Spinal cord (tissue), 9 donors: ENCODE measurements at regions not wholly inside any gene's neighbourhood (a gene's known extent, or its start where the extent isn't known, plus 50 kb on each side); places are given as distances from the start of the nearest gene placed in this dataset.

Source experiments
- DNase-seq, 6 donors: peaks; one replicate each; pipeline versions ENCODE4 v3.0.0 to v3.0.0-alpha.2; 2013 to 2015; ENCODE audit warnings: low spot score in 6 of 6, low read depth in 4 of 6
- H3K27ac ChIP-seq: one replicate; pipeline ENCODE4 v1.5.1; 2013; ENCODE audit warnings: low read depth, low read length, control low read depth
- H3K27me3 ChIP-seq: one replicate; pipeline ENCODE4 v1.6.1; 2013; ENCODE audit warnings: low read length; ENCODE audit not compliant: control insufficient read depth, insufficient read depth
- H3K36me3 ChIP-seq: one replicate; pipeline ENCODE4 v1.6.1; 2013; ENCODE audit warnings: low read length; ENCODE audit not compliant: control insufficient read depth, insufficient read depth
- H3K4me1 ChIP-seq: one replicate; pipeline ENCODE4 v1.6.1; 2013; ENCODE audit warnings: low read length; ENCODE audit not compliant: control insufficient read depth, insufficient read depth
- H3K4me3 ChIP-seq: one replicate; pipeline ENCODE4 v1.5.1; 2013; ENCODE audit warnings: low read depth, low read length, control low read depth
- H3K9me3 ChIP-seq: one replicate; pipeline ENCODE4 v1.6.1; 2013; ENCODE audit warnings: low read length; ENCODE audit not compliant: control insufficient read depth, insufficient read depth
- WGBS: methylation state at CpG from one replicate; pipeline ENCODE4 v1.1.5; 2013; ENCODE audit warnings: missing lambda C conversion rate; ENCODE audit not compliant: insufficient coverage; 5-methylcytosine and 5-hydroxymethylcytosine counted together
- donor health status: healthy.

DNA sequence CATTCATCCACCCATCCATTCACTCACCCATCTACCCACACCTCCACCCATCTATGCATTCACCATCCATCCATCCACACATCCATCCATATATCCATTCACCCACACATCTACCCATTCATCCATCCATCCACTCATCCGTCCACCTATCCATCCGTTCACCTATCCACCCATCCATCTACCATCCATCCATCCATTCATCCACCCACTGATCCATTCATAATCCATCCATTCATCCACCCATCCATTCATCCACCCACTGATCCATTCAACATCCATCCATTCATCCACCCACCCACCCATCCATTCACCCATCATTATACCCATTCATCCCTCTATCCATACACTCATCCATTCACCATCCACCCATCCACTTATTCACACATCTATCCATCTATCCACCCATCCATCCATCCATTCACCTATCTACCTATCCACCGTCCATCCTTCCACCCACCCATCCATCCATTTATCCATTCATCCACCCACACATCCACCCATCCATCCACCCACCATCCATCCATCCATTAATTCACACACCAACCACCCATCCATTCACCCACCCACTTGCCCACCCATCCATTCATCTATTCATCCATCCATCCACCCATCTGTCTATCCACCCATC is 336.5 kb upstream of the IRX4 start:
- H3K9me3 ChIP-seq: no peaks in the 10 kb centered on the region
- H3K27ac ChIP-seq: no peak overlapping the region
- H3K4me3 ChIP-seq: no peak overlapping the region
- no peak for DNase-seq
- peaks cover 20% of the 10 kb centered on the region for H3K27me3 ChIP-seq
- H3K4me1 ChIP-seq: peaks cover 8% of the 10 kb centered on the region
- WGBS: 94% methylated on average over 3 of the region's 3 CpGs
- H3K36me3 ChIP-seq: no peaks in the 10 kb centered on the region

DNA sequence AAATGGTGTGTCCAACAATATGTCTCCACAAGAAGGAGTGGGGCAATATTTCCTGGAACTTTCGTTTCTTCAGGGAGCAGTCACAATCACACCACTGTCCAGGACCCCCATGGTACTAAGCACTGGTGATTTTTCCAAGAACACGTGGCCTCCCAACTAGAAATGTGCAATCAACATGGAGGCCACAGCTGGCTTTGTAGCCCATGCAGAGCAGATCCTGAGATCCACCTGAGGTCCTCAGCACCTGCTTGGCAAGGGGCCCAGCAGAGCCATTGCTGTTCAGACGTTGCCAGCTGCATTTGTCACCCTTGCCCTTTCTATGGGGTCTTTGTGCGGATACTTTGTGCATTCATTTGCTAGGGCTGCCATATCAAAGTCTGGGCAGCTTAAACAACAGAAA is 334.5 kb upstream of the IRX4 start:
- H3K27me3 ChIP-seq: peaks cover 13% of the 10 kb centered on the region
- DNase-seq: no peak
- peaks cover 2% of the 10 kb centered on the region for H3K4me1 ChIP-seq
- no peaks in the 10 kb centered on the region for H3K36me3 ChIP-seq
- WGBS: 78% methylated on average over 4 of the region's 4 CpGs
- H3K27ac ChIP-seq: no peak overlapping the region
- no peaks in the 10 kb centered on the region for H3K9me3 ChIP-seq
- H3K4me3 ChIP-seq: no peak overlapping the region

DNA sequence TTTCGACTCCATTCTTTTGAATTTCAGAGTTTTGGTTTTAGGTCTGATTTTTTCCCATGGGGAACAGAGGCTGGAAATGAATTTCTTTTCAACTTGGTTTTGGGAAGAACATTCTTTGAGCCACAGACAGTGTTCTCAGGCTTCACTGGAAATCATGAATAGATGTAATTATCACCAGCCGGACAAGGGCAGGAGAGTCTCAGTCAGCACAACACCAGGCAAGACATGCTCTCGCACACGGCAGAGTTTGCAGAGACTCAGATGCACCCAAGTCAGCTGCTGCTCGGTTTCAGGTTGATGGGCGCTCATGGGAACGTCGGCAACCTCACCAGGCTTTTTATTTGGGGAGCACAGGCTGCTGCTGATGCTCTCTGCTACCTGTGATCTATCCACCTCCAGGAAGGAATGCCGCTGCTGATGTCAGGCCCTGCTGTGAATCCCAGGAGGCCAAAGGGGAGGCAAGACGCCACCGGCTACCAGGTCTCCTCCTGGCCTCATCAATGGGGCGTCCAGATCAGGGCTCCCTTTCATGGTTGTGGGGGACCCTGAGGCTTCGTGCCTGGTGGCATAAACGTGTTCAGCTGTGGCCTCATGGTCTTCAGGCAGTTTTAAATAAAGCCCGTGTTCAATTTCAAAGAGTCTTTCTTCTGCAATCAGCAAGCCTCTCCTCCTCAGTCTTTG is 332.3 kb upstream of the IRX4 start:
- Histone ChIP-seq H3K4me3 (no peak overlapping the region), H3K36me3 (no peaks in the 10 kb centered on the region), H3K27me3 (peaks cover 10% of the 10 kb centered on the region), H3K4me1 (no peaks in the 10 kb centered on the region), H3K9me3 (no peaks in the 10 kb centered on the region), H3K27ac (no peak overlapping the region)
- WGBS: 43% methylated on average over 14 of the region's 15 CpGs
- DNase-seq: peak in 1 of 6 donors; percentile 32

DNA sequence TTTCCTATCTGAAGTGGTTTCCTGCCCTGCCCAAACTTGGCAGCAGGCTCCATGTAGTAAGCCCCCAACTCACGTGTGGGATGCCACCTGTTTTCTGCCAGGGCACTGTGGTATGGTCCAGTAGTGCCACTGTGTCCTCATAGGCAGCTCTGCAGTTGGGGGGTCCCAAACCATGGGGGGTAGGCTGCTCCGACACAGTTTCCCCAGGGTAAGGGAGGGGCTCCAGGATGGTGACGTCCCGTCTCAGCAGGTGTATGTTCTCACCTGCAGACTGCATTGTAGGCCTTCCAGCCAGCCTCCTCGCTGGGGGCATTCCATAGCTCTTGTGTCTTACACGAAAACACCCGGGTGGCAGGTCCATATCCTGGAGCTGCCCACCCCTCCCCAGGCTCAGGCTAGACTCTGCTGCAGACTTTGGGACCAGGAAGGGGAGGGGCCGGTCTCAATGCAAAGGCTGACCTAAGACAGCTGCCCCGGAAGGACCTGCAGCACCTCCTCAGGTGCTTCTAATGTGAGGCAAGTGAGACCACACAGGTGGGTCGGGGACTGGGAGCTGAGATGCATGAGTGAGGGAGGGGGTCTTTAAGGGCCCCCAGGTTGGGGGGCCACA is 330.5 kb upstream of the IRX4 start:
- Histone ChIP-seq H3K4me3 (no peak overlapping the region), H3K9me3 (no peaks in the 10 kb centered on the region), H3K36me3 (no peaks in the 10 kb centered on the region), H3K27me3 (peaks cover 10% of the 10 kb centered on the region), H3K4me1 (no peaks in the 10 kb centered on the region), H3K27ac (no peak overlapping the region)
- no peak for DNase-seq
- WGBS: 90% methylated on average over 10 of the region's 10 CpGs

DNA sequence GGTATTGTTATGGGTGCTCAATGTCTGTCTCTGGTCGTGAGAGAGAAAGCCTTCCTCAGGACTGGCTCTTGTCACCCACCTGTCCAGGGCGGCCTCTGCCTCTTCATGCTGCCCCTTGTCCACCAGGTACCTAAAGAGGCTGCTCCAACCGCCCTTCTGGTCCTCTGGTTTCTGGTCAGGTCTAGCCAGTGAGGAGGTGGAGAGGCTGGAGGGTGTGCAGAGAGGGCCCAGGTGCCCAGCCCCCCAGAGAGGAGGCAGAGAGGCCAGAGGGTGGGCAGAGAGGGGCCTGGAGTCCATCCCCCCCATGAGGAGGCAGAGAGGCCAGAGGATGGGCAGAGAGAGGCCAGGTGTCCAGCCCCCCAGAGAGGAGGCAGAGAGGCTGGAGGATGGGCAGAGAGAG is 329.8 kb upstream of the IRX4 start:
- H3K4me1 ChIP-seq: no peaks in the 10 kb centered on the region
- H3K36me3 ChIP-seq: no peaks in the 10 kb centered on the region
- H3K4me3 ChIP-seq: no peak overlapping the region
- H3K27ac ChIP-seq: no peak overlapping the region
- DNase-seq: no peak
- peaks cover 10% of the 10 kb centered on the region for H3K27me3 ChIP-seq
- 100% methylated on average over 3 of the region's 3 CpGs for WGBS
- H3K9me3 ChIP-seq: no peaks in the 10 kb centered on the region

DNA sequence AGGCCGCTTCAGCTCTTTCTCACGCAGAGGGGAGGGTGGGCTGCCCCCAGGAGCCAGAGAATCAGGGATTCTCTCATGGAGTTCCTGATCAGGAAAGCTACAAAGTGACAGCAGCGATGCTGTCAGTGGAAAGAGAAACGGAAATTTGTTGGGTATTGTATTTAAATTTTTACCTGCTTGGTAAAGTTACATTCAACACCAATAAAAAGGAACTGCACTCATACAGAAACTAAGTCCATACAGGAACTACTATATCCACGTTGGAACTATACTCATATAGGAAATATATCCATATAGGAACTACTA is 325.5 kb upstream of the IRX4 start:
- H3K27ac ChIP-seq: no peak overlapping the region
- H3K27me3 ChIP-seq: peaks cover 14% of the 10 kb centered on the region
- DNase-seq: no peak
- 42% methylated on average over 2 of the region's 5 CpGs for WGBS
- H3K36me3 ChIP-seq: no peaks in the 10 kb centered on the region
- no peaks in the 10 kb centered on the region for H3K9me3 ChIP-seq
- peaks cover 15% of the 10 kb centered on the region for H3K4me1 ChIP-seq
- no peak overlapping the region for H3K4me3 ChIP-seq

DNA sequence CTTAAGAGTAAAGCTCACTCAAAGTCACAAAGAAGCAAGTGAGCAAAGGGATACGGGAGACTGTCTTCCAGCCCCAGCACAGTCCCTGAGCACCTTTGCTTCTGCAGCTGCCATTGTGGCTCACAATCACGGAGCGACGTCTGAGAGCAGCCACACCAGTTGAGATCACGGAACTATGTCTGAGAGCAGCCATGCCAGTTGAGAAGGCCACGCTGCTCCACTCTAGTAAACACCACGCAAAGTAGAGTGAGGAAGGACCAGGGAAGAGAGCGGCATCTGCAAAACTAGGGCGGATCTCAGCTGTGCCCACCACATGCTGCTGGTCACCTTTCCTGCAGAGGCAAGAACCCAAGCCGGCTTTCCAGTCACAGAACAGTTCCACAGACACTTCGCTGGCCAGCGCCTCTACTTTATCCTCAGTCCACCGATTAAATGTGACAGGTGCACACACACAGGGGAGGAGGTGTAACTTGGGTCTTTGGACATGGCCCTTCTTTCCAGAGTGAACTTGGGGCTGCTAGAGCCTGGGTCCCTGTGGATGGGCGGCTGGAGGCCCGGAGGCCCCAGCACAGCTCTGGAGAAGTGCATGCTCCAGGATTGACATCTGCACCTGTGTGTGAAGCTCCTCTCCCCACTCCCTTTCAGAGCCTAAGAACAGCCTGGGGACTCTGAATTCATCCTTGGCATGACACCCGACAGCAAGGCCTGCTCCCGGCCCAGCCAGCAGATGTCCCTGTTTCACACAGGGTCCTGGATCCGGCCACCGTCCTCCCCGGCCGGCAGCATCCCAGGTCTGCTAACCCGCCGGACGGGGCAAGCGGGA is 324.9 kb upstream of the IRX4 start:
- DNase-seq: peak in 2 of 6 donors; percentile 44 to 52
- H3K27me3 ChIP-seq: peaks cover 14% of the 10 kb centered on the region
- H3K4me3 ChIP-seq: no peak overlapping the region
- H3K9me3 ChIP-seq: no peaks in the 10 kb centered on the region
- no peaks in the 10 kb centered on the region for H3K36me3 ChIP-seq
- H3K4me1 ChIP-seq: peaks cover 15% of the 10 kb centered on the region
- H3K27ac ChIP-seq: no peak overlapping the region
- 60% methylated on average over 22 of the region's 25 CpGs for WGBS

DNA sequence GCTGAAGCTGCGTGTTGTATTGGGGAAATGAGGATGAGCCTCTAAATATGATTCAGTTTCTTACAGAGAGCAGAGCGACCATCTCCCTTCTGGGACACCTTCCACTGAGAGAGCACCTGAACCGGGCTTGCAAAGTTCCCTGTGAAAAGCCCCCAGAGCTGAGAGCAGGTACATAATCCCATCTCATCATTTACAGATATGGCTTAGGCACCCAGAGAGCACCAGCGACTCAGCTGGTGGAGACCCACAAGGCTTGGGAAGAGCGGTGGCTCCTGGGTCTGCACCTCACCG is 324.3 kb upstream of the IRX4 start:
- peaks cover 15% of the 10 kb centered on the region for H3K4me1 ChIP-seq
- no peak overlapping the region for H3K27ac ChIP-seq
- DNase-seq: no peak
- H3K36me3 ChIP-seq: no peaks in the 10 kb centered on the region
- no peak overlapping the region for H3K4me3 ChIP-seq
- WGBS: 94% methylated on average over 5 of the region's 6 CpGs
- H3K27me3 ChIP-seq: peaks cover 14% of the 10 kb centered on the region
- no peaks in the 10 kb centered on the region for H3K9me3 ChIP-seq

DNA sequence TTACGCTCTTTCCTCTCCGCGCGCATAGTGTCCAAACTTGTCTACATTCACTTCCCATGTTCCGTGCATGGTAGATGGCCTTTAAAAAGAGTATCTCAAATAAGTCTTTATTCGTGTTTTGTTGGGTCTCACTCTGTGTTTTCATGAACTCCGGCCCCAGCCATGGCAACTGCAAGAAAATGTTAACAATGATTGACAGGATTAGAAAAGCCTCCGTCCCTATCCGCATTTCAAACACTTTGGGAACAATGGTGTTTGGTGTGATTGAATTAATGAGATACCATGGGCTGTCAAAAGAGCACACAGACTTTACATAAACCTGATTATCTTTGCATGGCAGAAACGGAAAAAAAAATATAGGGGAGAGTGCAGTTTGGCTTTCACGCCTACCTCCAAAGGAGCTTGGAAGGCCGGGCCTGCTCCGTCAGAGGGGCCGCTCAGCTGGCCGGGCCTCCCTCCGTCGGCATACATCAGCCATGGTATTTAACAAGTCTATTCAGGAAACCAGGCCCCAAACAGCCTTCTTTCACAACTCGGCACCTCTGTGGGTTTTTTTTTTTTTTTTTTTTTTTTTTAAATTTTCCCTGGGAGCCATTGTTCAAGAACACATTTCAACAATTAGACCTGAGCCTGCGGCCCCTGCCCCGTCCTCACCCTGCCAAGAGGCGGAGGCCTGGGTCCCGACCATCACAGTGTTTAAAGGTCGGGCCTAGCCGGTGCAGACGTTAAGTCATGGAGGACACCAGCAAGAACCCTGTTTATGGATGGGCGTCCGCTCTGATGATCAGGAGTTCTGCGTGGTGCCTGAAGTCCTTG is 323.8 kb upstream of the IRX4 start:
- Histone ChIP-seq H3K4me1 (peaks cover 15% of the 10 kb centered on the region), H3K4me3 (no peak overlapping the region), H3K9me3 (no peaks in the 10 kb centered on the region), H3K27ac (no peak overlapping the region), H3K27me3 (peaks cover 14% of the 10 kb centered on the region), H3K36me3 (no peaks in the 10 kb centered on the region)
- WGBS: 47% methylated on average over 16 of the region's 28 CpGs
- peak in 2 of 6 donors; percentile 38 to 69 for DNase-seq
